Omental fat pad (tissue), 3 donors: ENCODE measurements at regions not wholly inside any gene's neighbourhood (a gene's known extent, or its start where the extent isn't known, plus 50 kb on each side); places are given as distances from the start of the nearest gene placed in this dataset.
"Not testable (repeated sequence)": the region's sequence is repeated elsewhere in the genome, so short reads cannot be mapped to it uniquely, and the experiment has no call there.

Source experiments
- ATAC-seq: fragments of 150-250 bp; one replicate; pipeline ENCODE4 v1.9.1; 2016; ENCODE audit warnings: mild to moderate bottlenecking, moderate library complexity; ENCODE audit not compliant: low FRiP score
- DNase-seq: peaks from one replicate; pipeline ENCODE4 v3.0.0-alpha.2; 2019; ENCODE audit warnings: low spot score
- CTCF ChIP-seq, 3 donors: fragments of 450-650 bp; IDR thresholded peaks; one replicate each; pipeline ENCODE4 v1.5.1; 2016 to 2017; ENCODE audit warnings: antibody characterized with exemption in 3 of 3, mild to moderate bottlenecking in 3 of 3, moderate library complexity in 2 of 3

GRCh38 chr10:28996947-28997551, 291.8 kb upstream of the LYZL1 start:
- DNase-seq (no peak), ATAC-seq (no peak)
- no peak for TF ChIP-seq CTCF (IDR thresholded peaks at IDR 0.05)

GRCh38 chr10:28997734-28998133, 291.1 kb upstream of the LYZL1 start:
- no peak for ATAC-seq
- DNase-seq, result no peak
- no peak for TF ChIP-seq CTCF (IDR thresholded peaks at IDR 0.05)

- DNase-seq (no peak), ATAC-seq (no peak)
- no peak for TF ChIP-seq CTCF (IDR thresholded peaks at IDR 0.05)
Measured at GRCh38 chr10:29001801-29002200, 287.1 kb upstream of the LYZL1 start.

GRCh38 chr10:29003014-29003413, 285.9 kb upstream of the LYZL1 start:
- DNase-seq, ATAC-seq: not testable (repeated sequence)

GRCh38 chr10:29005988-29006387, 282.9 kb upstream of the LYZL1 start:
- no peak for ATAC-seq
- DNase-seq, result no peak
- TF ChIP-seq CTCF (IDR thresholded peaks at IDR 0.05), result no peak

GRCh38 chr10:29007370-29007747, 281.5 kb upstream of the LYZL1 start:
- no peak for TF ChIP-seq CTCF (IDR thresholded peaks at IDR 0.05)
- ATAC-seq (no peak), DNase-seq (no peak)

GRCh38 chr10:29007748-29008610, 280.9 kb upstream of the LYZL1 start:
- no peak for ATAC-seq
- TF ChIP-seq CTCF (IDR thresholded peaks at IDR 0.05), result no peak
- DNase-seq, result no peak
